Sciatic nerve (tissue), 2 donors: ENCODE measurements at regions not wholly inside any gene's neighbourhood (a gene's known extent, or its start where the extent isn't known, plus 50 kb on each side); places are given as distances from the start of the nearest gene placed in this dataset.
"Not testable (repeated sequence)": the region's sequence is repeated elsewhere in the genome, so short reads cannot be mapped to it uniquely, and the experiment has no call there.

ENCODE experiments used
- ATAC-seq: fragments of 200-7000 bp; cut with Tn5 transposase; one replicate; pipeline ENCODE4 v1.9.1; 2020; ENCODE audit warnings: mild to moderate bottlenecking, moderate library complexity
- DNase-seq: peaks from one replicate; pipeline ENCODE4 v3.0.0-alpha.2; 2020; ENCODE audit warnings: low spot score
- intact Hi-C: fragments of 100-400 bp; cut with DNase I; formaldehyde crosslinking; loops from one replicate; pipeline ENCODE4 v1.14.2; 2022
- donor health status: DM: no; HTN: no; CAD: no.
- donor health status: DM: no; HTN: no; CAD: no.

DNA sequence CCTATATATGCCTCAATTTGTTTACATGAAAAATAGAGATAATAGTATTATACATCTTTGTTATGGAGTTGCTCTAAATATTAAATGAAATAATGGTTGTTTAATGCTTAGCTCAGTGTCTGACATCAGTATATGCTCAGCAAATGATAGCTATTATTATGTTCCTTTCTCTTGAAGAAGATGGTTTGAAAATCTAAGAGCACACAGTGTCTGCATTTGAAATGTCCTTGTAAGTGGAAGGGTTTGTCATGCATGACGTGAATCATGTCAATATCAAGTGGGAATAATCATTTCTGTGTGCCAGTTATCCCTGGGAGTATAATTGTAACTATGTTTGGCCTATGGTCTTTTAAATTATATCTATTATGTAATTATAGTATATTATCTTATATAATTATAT is 377.5 kb upstream of the SORCS1 start:
- ATAC-seq, result no peak
- intact Hi-C loops, result no loop called here

DNA sequence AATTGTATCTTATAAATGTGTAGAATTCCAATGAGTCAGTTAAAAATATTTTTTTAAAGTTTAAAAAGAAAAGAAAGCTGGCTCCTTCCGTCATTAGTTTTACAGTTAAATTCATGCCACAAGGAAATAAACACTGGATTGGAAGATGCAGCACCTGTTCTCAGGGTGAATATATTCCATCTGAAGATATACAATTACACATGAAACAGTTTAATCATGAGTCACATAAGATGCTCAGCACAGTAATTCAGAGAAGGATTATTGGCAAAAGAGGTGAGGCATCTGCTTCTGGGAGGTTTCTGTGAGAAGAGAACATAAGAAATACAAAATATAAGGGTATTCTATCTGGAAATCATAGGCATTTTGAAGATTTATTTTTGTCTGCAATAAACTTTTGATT is 376.5 kb upstream of the SORCS1 start:
- intact Hi-C loops, result no loop called here
- DNase-seq (no peak), ATAC-seq (no peak)

More for the DNA sequence above, 377.5 kb upstream of the SORCS1 start:
- no peak for DNase-seq

DNA sequence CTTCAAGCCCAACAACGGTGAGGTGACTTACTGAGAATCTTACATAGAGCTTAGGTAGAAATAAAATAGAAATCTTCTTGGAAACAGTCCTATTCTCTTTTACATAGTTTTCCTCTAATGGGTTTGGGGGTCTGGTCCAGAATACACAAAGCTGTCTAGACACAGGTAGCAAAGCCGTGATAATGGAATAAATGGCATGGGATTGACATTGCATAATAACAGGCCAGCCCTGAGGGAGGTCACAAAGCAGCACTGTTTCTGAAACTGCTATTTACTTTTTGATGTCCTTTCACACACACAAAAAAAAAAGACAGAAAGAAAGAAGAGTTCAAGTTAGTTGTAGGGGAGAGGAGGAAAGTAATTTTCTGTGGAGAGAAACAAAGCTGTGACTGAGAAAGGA is 364.8 kb upstream of the SORCS1 start:
- no peak for ATAC-seq
- intact Hi-C loops, result no loop called here
- no peak for DNase-seq

DNA sequence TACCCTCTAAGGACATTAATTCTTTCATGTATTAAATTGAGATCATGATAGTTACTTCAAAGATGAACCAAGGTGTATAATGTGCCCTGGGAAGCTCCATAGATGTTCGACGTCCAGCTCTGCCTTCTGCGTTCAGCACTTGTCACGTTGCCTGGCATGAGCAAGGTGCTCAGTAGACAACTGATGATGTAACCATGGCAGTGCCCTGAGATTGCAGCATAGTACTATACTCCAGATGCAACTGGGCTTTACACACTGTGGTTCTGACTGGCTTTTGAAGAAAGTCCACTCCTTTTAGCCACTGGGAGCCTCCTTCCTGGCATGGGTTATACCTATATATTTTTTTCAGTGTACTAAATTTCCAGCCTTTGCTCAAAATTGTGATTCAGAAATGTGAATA is 355.8 kb upstream of the SORCS1 start:
- no peak for DNase-seq
- ATAC-seq, result no peak
- intact Hi-C loops, result no loop called here

DNA sequence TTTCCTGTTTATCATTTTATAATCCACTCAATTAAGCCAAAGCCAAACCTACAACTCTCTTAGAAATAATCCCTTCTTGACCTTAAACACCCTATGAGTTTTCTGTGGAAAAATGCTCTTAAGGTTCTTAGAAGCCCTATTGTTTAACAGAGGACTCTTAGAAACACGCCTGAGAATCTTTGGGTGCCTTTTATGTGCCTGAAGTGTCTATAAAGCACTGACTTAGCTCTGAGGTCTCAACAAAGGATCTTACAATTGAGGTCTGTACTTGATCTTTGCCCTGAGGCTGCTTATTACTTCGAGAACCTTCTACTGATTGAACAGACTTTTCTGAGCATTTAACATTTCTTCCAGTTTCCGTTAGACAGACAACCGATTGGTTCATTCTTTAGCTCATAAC is 353.3 kb upstream of the SORCS1 start:
- no peak for DNase-seq
- intact Hi-C loops, result no loop called here
- no peak for ATAC-seq

DNA sequence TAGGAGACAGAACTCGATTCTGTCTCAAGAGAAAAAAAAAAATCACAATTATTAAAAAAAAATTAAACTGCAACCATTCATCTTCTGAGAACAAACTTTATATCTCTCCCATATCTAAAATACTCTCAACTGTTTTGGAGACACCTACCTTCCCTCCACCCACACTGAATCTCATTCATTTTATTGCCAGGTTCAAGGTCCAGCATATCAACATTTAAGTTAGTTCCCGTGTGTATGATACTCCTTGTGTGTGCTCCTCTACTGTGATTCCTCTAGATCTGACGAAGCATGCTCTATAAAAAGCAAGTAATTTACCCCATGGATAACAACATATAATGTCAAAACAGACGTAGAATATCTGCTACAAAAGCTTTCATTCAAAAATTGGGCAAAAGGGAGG is 351.8 kb upstream of the SORCS1 start:
- intact Hi-C loops, result no loop called here
- ATAC-seq, result no peak
- DNase-seq, result no peak

DNA sequence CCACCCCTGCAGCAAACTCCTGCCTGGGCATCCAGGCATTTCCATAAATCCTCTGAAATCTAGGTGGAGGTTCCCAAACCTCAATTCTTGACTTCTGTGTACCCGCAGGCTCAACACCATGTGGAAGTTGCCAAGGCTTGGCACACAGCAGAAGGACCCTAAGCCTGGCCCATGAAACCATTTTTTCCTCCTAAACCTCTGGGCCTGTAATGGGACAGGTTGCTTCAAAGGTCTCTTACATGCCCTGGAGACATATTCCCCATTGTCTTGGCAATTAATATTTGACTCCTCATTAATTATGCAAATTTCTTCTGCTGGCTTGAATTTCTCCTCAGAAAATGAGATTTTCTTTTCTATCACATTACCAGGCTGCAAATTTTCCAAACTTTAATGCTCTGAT is 339.5 kb upstream of the SORCS1 start:
- DNase-seq, ATAC-seq, intact Hi-C loops: not testable (repeated sequence)

DNA sequence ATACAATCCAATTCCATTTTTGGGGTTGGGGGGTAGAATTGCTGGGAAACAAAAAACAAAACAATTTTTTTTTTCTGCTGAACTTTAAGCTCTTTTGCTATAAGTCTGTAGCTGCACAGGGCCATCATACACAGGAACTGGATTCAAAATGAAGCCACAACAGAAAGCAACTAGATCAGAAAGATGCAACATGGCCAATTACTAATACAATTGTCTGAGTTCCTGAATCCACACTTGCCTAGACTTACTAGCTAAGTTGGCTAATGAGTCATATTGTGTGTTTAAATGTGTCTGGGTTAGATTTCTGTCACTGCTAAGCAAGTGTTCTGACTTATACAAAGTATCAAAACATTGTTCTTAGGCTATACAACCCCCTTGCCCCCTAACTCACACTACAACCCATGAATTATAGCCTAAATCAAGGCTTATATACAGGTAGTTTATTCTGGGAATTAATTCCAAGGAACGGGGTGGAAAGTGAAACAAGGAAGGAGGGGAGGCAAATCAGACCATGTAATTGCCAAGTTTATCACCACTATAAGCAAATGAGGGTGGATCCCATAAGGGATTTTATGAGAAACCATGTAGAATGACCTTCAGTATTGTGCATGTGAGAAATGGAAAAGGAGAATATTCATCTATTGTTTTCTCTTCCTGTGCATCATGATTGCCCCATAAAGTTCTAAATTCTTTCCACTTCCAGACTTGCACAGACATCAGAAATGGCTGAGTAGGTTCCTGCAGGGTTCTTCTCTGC is 337.9 kb upstream of the SORCS1 start:
- ATAC-seq, result no peak

DNA sequence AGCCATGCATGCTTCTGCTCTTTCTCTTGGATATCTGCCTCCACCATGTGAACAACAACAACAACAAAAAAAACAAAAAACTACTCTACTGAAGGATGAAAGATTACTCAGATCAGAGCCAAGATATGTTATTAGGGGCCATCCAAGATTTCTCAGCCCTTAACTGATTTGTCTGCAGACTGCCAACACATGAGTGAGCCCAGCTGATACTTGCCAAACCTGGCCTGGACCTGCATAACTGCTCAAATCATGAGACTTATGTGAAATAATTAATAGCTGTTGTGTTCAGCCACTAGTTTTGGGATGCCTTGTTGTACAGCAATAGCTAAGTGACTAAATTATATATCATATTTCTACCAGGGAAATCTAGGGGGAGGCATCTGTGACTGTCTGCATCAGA is 334.5 kb upstream of the SORCS1 start:
- no peak for ATAC-seq
- intact Hi-C loops, result no loop called here
- no peak for DNase-seq

More for the DNA sequence above, 337.9 kb upstream of the SORCS1 start:
- intact Hi-C loops, result no loop called here
- no peak for DNase-seq

DNA sequence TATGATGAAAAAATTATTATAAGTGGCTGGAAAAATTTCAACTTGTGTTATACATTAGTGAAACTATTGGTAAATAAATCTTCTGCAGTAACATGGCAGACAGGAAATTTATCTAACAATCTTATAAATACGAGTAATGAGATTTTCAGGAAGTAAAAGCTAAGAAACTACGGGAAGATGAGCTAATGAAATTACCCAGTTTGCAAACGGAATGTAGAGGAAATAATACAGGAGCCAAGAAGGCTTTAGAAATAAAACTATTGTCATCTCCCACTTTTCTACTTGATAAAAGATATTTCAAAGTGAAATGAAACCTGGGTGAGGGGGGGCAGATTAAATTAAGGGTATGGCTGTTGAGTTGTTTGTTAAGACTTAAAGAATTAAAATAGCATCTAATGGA is 332.5 kb upstream of the SORCS1 start:
- DNase-seq (no peak), ATAC-seq (no peak)
- intact Hi-C loops, result no loop called here

DNA sequence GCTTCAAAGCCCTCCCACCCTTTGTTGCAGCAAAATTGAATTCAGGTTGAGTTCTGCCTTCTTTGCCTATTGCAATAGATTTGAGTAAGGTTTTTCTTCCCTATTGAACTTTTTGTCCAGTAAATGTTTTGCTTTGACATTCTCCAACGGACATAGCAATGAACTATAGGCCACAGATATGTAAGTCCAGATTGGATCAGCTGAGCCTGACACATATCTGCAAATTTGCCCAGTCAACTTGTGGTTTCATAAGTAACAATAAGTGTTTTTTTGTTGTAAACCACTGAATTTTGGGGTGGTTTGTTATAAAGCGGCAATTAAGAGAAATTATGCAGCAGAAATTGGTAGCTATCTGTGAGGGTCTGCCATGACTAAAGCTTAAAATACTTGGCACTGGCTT is 332.1 kb upstream of the SORCS1 start:
- intact Hi-C loops, result no loop called here
- no peak for ATAC-seq
- DNase-seq, result no peak

DNA sequence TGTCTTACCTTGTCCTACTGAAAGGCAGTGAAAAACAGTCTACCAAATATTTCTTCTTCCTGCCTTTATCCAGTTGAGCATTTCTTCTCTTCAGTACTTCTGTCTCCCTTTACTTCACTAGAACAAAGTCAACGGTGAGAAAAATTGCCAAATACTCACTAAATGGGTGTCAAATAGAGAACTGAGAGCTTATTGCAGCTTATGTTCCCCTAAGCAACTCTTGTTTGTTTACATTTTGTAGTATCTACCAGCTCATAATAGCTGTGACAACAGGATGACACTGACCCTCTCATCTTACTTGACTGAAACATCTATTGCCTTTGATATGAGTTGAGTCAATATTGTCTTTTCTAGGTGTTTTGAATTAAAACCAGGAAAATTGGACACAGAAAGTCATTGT is 327.9 kb upstream of the SORCS1 start:
- intact Hi-C loops, result no loop called here
- no peak for DNase-seq
- ATAC-seq, result no peak

DNA sequence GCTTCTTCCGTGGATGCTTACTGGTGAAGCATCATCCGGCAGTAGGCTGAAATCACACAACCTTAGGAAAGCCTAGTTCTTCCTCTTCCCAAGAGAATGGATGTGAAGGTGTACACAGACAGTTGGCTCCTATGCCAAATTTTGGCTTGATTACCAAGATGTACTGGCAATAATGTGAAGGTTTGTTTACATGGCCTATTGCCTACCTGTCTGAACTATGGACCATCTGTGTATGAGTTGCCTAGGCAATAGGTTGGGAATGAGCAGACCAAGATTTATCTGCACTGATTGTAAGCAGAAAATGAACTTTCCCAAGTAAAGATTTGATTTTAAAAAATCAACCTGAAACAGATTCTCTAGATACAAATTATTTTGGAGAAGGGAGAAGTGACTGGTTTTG is 325.9 kb upstream of the SORCS1 start:
- ATAC-seq (no peak), DNase-seq (no peak)
- intact Hi-C loops, result no loop called here

DNA sequence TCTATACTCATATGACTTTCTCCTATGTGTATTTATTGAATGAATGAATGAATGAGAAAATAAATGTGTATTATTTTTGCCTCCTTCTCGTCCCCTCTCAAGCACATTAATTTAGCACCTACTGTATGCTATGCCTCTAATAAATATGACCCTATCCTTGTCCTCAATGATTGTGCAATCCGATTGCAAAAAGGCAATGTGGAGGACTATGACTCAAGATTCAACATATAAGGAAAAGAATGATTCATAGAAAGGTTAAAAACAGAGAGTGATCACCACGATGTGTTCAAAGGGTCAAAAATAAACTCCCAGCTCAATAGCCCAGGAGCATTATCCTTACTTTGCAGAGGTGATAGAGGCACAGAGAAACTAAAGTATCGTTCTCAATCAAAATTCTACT is 322.8 kb upstream of the SORCS1 start:
- intact Hi-C loops, result no loop called here

DNA sequence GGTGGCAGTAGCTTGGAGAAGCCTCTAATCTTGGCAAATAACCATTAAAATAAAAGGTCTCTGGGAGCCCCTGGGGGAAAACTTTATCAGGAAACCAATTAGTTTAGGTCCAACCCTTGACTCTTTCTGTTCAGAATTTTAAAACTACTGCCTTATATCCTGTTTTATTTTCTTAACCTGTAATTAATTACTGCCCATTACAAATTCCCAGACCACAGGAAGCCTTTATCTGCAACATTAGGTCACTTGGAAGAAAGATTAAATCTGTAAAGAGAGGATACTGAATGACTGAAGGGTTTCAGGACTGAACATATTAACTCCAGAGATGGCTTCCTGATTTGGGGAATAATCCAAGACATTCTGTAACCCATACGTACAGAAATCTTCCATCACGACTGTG is 320.5 kb upstream of the SORCS1 start:
- intact Hi-C loops, result no loop called here
- no peak for ATAC-seq
- no peak for DNase-seq

More for the DNA sequence above, 322.8 kb upstream of the SORCS1 start:
- DNase-seq (no peak), ATAC-seq (no peak)

DNA sequence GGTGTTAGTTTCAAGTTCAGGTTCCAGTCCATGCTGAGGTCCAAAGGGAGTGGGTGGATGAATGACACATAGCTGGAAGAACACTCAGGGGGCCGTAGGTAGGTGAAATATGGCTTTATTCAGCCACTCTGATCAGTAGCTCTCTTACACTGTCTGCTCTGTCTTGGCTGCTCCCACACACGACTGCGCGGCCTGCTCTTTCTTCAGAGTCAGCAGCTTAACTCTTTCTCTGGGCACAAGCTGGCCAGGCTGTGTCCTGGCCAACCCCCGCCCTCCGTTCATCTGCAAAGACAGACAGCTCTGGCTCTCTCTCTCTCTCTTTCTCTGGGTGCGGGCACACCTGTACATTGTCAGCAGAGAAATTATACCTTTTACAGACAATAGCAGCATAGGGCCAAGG is 317.4 kb upstream of the SORCS1 start:
- DNase-seq (no peak), ATAC-seq (peak; percentile 22)
- intact Hi-C loops, result no loop called here

DNA sequence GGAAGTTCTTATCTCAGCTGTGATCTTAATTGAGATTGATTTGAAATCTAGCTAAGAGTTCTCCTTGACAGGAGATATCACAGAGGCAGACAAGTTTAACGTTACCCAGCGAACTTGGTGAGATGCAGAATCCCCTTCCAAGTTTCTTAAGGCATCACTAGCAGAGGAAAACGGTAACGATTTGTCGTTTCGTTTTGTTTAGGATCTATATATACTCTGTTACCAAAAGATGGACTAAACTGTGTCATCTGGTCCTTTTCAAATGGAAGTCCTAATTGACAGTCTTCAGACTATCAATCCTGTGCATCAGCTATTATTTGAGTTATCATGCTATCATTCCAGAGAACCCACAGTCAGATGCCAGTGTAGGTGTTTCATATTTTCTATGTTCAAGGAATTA is 316.7 kb upstream of the SORCS1 start:
- ATAC-seq (no peak), DNase-seq (no peak)
- intact Hi-C loops, result no loop called here

DNA sequence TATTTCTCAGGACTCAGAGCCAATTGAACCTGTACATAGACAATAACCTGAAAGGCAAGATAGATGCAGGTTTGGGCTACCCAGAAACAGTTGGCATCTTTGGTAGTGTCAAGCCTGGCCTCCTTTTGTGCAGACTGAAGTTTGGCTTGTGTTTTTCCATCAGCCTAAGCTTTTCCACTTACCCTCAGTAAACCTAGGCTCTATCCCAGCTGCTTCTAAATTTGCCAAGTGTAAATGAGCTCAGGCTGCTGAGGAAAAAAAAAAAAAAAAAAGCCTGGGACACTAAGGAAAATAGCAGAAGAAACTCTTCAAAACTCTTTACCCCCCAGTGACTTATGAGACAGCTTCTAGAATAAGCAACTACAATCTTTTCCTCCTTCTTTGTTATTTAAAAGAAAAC is 316.3 kb upstream of the SORCS1 start:
- no peak for ATAC-seq
- intact Hi-C loops, result no loop called here
- no peak for DNase-seq

DNA sequence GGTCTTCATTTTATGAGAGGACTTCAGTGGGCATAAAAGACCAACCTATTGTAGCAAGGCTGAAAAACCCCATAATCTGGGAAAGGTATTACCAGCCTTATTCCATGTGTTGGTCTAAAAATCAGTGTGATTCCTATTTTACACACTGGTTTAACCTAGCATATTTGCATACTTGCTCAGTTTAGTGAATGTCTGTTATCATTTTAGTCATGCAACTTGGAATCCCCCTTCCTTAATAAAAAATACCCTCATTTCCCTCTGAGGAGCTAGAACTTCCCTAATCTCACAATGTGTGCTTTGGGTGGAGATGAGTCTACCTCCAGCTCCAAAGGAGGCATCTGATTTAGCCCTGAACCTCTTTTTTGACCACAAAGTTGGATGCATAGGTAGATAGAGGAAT is 312.8 kb upstream of the SORCS1 start:
- intact Hi-C loops, result no loop called here
- ATAC-seq (no peak), DNase-seq (no peak)

DNA sequence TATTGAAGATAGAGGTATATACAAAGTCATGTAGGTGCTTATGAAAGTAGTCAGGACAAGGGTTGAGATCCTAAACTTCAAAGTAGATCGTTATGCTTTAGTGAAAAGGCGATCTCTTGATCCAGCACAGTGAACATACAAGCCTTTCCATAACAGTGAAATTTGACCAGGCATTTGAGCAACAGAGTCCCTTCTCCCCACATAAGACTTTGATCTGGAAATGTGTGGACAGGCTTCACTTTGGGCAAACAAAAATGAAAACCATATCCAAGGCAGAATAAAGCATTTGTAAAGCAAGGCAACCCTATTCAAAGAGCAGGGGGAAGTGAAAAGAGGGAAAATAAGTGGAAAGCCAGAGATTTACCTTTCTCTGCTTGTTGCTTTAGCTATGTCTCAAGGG is 311.9 kb upstream of the SORCS1 start:
- intact Hi-C loops, result no loop called here
- ATAC-seq (no peak), DNase-seq (no peak)

DNA sequence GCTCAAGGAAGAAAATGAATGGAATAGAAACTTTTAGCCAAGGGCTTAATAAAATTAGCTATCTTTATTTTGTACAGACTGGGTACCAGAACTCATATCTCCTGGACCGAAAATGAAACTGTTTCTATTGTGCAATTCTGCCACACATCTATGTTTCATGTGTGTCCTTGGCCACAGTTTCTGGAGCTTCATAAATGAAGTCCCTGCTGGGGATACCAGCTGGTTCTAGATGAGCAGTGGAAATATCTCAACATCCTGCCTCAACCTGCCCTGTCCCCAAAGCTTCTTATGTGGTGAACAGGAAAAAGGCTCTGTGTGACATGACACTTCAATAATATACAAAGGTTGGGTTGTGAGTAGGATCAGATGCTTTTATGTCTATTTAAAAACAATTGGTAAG is 310.1 kb upstream of the SORCS1 start:
- ATAC-seq (no peak), DNase-seq (no peak)
- intact Hi-C loops, result no loop called here

DNA sequence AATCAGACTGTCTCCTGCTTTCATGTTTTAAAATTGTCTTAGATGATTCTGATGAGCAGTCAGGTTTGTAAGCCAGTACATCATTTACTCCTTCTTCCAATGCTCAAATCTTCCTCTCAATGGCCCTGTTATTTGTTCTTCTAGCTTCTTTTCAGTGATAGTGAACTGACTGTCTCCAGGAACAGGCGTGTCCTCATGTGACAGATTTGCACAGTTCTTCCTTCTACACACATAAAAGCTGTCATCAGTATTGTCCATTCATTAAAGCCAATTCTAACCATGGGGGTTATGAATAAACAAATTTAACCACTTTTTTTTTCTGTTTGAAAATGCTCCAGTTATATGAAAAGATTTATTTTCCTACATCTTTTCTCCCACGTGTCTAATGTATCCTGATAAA is 308.7 kb upstream of the SORCS1 start:
- intact Hi-C loops, result no loop called here
- no peak for ATAC-seq

More for the DNA sequence above, 308.7 kb upstream of the SORCS1 start:
- no peak for DNase-seq
